NOMO-1 treated with DMSO at 0.1 percent for 48 hours (cell line): ENCODE measurements at regions not wholly inside any gene's neighbourhood (a gene's known extent, or its start where the extent isn't known, plus 50 kb on each side); places are given as distances from the start of the nearest gene placed in this dataset.
"Not testable (repeated sequence)": the region's sequence is repeated elsewhere in the genome, so short reads cannot be mapped to it uniquely, and the experiment has no call there.

Experiments
- DNase-seq: peaks from one replicate; lab custom pipeline; 2025; ENCODE audit not compliant: unreplicated experiment; lab: John Stamatoyannopoulos, UW

DNA sequence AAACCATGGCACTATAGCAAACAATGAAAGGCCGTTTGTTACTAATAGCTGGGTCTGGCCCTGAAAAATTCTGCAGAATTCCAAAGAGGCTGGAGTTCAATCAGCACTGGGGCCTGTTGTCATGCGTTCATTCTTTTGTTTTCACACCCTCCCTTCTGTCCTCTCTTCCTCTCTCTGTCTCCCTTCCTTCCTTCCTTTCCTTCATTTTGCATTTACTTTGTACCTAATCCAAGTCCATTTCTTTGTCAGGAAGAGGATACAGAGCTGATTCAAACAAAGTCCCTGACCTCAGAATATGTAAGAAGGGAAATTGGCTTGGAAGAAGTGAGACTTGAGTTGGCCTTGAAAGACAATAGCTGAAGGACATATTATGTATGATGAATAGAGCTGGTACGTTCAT lies 119.6 kb upstream of the LDB2 start:
- DNase-seq: no peak

DNA sequence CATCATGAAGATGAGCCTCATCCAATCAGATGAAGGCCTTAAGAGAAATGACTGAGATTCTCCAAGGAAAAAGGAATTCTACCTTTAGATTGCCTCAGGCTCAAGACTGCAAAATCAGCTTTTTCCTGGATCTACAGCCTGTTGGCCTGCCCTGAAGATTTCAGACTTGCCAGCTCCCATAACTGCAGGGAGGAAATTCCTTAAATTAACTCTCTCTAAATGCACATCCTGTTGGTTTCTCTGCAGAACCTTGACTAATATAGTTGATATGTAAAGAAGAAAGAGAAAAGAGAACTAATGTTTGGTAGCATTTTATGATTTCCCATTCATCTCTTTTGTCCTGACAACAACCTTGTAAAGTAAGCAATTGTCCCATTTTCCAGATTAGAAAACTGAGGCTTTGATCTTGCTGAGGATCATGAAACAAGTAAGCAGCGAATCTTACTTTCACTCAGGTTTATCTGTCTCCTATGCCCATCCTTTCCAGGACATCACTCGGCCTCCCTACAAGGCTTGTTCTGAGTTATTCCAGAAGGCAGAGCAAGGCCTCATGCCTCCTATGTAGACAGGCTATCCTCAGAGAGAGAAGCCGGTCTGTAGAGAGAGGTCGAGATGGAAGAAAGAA lies 115.0 kb upstream of the LDB2 start:
- DNase-seq: no peak

DNA sequence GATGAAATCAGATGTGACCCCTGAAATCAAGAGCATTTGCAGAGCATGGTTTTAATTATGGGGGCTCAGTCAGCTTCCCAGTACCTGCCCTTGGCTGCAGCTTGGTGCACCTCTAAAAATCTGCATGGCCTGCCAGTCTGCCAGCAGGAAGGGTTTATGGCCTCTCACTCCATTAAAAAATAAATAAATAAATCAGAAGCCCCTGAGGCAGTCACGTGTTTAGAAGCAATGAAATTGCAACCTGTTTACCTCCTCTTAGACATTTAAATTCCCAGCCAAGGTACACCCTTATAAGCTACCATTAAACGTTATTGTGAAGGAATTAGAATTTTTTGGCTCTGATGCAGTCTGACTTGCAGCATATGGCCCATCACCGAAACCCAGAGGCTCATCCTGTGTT lies 114.0 kb upstream of the LDB2 start:
- DNase-seq: no peak

DNA sequence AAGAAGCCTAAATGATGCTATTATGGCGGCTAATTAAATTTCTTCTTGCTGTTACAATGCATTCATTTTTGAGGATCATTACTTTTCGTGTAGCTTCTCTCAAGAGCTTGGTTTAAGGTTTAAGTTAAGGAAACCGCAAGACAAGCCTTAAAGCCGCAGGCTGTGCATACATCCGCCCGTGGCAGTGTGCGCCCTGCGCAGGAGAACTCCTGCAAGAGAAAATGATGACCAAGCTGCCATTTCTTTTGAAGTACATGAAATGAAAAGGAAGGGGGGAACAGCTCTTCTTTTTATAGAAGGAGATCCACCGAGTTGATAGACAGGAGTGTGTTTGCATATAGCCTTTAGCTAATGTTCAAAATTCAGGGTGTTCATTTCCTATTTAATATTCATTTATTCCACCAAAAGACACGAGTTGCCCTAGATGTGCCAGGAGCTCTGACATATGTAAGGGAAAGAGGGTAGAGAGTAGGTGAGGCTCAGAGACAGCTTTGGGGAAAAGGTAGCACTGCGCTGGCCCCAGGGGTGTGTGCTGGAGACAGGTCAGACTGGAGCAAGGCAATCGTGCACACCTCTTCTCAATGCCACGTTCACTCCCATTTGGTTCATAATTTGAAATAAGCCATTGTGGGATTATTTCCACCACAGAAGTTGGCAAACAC lies 112.1 kb upstream of the LDB2 start:
- DNase-seq: no peak

DNA sequence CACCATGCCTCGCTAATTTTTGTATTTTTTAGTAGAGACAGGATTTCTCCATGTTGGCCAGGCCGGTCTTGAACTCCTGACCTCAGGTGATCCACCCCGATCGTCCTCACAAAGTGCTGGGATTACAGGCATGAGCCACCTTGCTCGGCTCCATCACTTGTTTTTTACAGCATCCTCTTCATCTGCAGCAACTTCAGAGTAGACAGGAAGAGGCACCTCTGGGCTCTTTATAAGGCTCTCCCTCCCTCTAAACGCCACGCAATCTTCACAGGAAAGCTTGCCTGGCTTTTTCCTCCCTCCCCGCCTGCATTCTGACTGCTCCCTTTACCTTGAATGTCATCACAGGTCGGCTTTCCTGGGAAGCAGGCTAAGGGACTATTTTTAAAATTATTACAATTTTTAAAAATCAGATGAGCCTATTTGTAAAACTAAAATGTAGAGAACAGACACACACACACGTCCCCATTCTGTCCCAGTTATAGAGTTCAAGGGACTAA lies 111.5 kb upstream of the LDB2 start:
- no peak for DNase-seq

DNA sequence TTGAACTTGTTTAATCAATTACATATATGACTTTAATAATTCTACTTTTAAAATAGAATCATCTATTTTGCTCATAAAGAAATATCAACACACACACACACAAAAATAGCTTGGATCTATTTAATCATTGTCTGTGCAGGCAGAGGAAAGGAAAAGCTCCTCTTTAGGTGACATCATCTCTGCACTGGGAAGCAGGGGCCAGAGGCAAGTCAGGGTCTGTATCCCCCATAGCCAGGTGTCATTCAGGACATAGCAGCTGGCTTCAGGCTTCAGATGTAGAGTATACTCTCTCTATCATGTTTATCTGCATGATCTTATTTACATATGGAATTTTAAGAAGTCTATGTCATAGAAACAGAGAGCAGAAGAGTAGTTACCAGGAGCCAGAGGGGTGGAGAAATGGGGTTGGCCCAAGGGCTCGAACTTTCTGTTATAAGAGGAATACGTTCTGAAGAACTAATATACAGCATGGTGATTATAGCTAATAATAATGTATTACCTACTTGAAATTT lies 110.4 kb upstream of the LDB2 start:
- DNase-seq: no peak

DNA sequence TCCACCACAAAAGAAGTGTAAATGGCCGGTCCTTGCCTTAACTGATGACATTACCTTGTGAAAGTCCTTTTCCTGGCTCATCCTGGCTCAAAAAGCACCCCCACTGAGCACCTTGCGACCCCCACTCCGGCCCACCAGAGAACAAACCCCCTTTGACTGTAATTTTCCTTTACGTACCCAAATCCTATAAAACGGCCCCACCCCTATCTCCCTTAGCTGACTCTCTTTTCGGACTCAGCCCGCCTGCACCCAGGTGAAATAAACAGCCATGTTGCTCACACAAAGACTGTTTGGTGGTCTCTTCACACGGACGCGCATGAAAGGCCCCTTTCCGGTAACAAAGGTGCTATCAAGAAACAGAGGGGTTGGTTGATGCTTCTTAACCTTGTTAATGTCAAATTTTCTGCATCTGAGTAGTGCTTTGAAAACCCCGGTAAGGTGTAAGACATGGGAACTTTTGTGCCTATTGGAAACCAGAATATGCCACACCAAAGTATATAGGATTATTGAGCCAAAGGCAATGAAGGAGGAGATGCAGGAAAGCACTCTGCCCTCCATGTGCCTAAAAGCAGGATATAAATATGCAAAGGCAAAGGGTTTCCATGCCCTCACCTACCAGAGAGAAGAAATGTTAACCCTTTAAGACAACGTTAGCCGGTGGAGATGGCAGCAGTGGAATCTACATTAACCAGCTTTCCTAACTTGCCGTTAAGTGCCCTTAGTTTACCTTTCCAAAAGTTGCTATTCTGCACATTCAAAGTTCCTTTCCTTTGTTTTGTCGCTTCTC lies 105.4 kb upstream of the LDB2 start:
- not testable (repeated sequence) for DNase-seq

DNA sequence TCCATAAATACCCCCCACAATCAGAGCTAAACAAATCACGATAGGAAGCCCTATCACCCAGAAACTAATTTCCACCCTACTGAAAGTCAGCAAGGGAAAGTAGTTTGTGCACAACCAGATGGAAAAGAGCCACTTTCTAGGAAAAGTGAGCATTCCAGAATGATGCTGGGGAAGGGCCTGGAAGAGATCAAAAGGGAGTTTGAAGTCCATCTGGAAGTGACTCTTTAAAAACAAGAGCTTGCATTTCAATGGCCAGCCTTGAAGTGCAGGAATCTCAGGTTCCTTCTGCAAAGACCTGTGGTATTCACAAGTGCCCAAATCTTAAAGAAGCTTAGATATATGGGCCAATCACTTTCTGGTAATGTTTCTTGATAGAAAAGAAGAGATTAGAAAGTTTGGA lies 97.0 kb upstream of the LDB2 start:
- DNase-seq: no peak

DNA sequence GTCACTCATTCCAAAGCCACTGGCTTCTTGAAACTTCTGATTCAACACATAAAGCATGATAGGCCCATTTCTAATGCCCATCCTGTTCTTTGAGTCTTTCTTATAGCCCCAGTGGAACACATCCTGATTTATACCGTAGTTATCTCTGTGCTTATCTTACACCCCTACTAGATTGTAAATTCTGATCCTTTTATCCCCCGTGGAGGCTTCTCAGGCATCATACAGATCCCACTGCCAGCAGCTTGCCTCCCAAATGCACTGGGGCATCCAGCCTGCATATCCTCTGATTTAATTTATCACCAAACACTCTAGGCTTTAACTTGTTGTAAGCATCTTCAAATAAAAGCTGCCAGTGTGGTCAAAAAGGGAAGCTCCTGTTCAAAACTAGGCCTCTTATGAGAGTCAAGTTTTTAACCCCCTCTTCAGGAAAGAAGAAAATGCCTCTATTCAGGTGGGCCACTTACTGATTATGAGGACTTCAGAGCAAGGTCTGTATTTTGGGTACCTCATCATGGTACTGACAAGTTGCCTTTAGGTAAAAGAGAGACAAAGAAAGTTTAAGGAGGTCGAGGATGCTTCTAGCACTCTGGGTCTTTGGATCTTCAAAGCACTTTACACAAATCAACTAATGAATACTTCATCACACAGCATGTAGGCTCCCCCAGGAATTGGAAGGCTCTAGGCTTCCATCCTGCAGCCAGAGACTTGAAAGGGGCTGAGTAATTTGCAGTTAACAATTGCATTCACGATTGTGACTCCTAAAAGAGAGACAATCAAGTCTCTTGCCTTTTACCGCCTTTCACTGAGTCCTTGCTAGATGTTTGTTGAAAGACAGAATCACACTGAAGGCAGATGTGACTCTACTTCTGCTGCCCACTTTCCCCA lies 95.8 kb upstream of the LDB2 start:
- no peak for DNase-seq

DNA sequence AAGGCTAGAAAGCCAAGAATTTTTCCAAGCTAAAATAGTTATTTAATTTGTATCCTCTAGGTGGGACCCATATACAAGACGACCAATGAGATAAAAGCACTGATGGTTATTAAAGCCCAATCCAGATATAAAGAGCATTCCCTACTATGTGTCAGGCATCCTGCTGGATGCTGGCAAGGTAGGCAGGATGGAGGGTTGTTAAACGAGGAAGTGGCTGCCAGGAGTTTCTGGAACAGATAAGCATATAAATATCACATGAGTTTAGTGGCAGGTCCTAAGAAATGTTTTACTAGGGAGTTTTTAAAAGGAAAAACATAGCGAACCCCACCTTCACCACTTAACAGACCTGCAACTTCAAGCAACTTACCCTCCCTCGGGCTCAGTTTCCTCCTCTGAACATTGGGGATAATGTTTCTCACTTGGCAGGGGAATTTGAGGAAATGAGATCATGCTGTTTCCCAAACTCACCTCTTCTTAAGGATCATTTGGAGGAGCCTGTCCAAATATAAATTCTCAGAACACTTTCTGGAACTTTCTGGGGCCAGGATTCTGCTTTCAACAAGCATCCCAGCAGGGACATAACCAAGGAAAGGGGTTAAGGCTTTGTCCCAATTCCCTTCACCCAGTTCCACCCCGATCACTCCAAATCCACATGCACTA lies 94.3 kb upstream of the LDB2 start:
- no peak for DNase-seq

DNA sequence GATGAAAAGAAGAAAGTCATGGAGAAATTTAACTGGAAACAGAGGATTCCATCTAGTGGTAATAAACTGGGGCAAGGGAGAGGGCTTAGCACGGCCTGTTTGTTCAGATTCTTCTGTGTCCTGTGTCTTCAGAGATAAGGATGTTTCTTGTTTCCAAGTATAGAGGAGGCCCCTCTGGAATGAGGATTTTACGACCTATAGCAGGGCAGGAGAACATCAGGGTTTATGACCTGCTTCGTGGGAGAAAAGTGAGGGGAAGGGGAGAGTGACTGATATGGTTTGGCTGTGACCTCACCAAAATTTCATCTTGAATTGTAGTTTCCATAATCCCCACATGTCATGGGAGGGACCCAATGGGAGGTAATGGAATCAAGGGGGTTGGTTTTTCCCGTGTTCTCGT lies 93.0 kb upstream of the LDB2 start:
- DNase-seq: no peak

DNA sequence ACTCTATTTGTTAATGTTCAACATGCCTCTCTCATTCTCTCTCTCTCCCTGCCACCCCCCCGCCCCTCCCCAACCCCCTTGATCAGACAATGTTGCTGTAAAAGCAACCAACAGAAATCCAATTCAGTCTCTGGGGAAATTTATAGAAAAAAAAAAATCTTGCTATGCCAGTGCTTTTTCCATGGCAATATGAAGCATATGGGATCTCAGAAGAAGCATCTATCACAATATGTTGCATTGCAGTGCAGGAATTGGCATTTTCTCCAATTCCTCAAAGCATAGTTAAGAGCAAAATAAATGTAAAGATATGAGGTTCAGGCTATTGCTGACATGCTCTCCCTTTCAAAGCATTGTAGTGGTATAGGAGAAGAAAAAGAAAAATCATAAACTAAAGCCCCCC lies 90.9 kb upstream of the LDB2 start:
- no peak for DNase-seq

DNA sequence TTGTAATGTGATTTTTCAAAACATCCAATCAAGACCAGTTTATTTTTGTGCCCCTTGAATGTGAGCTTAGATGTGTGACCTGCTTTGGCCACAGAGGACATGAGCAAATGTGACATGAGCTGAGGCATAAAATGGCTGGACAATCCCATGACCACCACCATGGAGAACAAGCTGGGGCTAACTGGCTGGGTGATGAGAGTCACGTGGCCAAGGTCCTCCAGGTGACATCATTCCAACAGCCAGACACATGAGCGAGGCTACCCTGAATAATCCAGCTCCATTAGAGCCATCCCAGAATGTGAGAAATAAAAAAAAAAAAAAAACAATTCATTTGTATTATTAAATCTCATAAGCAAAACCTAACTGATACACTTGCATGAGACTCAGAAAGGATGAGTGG lies 90.4 kb upstream of the LDB2 start:
- DNase-seq: no peak

DNA sequence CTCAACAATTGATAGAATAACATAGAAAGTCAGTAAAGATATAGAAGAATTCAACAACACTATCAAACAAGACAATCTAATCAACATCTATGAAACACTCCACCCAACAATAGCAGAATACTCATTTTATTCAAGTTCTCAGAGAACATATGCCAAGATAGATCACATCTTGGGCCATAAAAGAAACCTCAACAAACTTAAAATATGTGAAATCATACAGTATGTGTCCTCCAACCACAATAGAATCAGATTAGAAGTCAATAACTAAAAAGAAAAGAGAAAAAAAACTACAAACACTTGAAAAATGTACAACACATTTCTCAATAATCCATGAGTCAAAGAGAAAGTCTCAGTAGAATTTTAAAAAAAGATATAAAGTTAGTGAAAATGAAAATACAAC lies 78.6 kb upstream of the LDB2 start:
- no peak for DNase-seq

DNA sequence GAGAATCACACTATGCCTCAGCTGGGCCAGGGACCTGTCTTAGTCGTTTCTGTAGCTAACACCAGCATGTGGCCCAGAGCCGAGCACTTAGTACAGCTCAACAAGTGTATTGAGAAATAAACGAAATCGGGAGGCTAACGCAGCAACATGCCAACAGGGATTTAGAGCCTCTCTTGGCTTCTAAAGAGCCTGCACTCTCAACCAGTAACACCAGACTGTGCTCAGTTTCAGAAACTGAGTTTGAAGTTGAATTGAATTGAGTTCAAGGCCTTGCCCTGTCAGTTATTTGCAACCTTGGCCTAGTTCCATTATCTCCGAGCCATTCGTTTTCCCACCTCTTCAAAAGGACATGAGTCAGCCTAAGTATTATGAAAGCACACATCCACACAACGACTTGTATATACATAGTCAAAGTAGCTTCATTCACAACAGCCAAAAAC lies 71.3 kb upstream of the LDB2 start:
- DNase-seq: no peak

DNA sequence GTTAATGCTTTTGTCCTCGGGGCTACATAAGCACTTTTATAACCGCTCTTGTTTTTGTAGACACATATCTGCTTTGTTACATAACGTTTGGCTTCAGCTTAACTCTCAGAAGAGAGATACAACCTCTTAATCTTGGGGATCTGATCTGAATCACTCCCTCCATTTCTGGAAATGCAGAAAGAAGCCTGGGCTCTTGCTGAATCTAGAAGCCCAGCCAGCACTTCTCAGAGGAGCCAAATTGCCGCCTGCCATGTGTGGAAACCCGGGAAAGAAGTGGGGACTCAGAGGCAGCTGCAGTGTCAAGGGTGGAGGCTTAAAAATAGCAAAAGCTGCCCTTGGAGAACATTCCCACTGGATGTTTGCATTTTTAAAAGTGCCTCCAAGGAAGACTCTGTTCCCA lies 69.3 kb upstream of the LDB2 start:
- DNase-seq: no peak

DNA sequence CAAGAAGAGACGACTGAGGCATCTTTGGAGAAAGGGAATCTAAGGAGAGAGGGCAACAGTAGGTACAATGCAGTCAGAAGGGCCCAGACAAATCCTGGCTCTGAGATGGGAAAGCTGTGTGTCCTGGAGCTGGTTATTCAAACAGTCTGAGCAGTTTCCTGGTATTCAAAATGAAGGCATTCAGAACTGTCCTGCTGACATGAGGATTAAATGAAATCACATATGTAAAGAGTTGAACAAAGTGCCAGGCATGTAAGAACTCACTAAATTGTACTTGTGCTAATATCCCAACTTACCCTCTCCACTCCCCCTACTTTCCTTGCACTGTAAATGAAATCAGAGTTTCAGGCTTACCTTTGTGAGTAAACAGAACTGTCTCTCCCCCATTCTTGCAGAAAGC lies 60.9 kb upstream of the LDB2 start:
- no peak for DNase-seq

DNA sequence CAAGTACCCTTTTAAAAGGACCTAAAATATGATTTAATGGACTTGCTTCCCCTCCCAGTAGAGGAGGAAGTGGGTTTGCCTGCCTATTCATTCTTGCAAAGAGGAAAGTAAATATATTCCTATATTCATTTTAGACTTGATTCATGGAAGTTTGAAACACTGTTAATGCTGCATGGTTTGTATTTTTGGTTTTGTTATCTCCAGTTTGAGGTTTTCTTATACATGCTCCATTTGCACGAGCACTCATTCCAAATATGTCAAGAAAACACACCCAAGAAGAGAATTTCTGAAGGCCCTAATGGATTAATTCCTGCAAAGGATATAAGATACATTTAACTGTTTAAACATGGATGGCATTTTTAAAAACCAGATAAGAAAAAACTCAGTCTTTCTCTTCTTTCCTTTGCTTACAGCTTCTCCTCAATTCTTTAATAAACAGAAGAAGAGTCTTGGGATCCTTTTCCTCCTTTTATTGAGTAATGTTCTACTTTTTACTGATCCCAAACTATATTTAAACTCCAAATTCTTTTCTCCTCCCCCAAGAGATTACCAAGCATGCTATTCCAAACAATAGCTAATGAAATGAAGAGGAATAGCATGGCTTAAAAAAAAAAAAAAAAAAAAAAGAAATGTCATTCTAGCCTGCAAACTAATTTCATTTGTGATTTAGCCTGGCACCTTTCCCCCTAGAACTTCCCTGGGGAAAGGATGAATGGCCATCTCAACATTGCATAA lies 54.6 kb upstream of the LDB2 start:
- DNase-seq: no peak

DNA sequence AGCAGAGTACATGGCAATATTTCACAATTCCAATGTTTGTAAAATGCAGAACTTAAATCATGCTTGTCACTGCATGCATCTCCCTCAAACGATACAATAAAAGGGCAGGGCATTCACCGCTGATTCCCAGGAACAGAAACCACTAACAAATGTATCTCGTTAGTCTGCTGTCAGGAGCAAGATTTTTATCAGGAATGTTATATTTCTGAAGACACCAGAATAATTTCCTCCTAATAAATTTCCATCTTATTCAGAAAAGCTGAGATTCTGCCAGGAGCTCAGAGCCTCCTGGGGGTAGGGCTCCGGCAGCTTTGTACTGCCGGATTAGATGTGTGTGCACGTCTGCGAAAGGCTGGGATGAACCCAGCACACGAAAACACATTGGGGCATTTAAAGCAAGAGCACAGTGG lies 54.0 kb upstream of the LDB2 start:
- DNase-seq: peak; percentile 5
